Cardiac muscle cell (in vitro differentiated cells and primary cell): ENCODE measurements at regions not wholly inside any gene's neighbourhood (a gene's known extent, or its start where the extent isn't known, plus 50 kb on each side); places are given as distances from the start of the nearest gene placed in this dataset.

ENCODE experiments used
- DNase-seq, 2 donors: peaks; one replicate each; pipeline versions ENCODE4 v3.0.0 to v3.0.0-alpha.2; 2010 to 2017; ENCODE audit warnings: low read depth in 1 of 2, low spot score in 1 of 2
- H3K27ac ChIP-seq: fragments of 200-600 bp; sonication (generic); 2 replicates; pipeline ENCODE4 v1.5.1; 2016
- H3K27me3 ChIP-seq: fragments of 200-600 bp; sonication (generic); 2 replicates; pipeline ENCODE4 v1.6.0; 2016; ENCODE audit warnings: control low read depth
- H3K36me3 ChIP-seq: fragments of 200-600 bp; sonication (generic); 2 replicates; pipeline ENCODE4 v1.5.1; 2016; ENCODE audit warnings: control low read depth
- H3K4me1 ChIP-seq: fragments of 200-600 bp; sonication (generic); 2 replicates; pipeline ENCODE4 v1.8.1; 2017; ENCODE audit warnings: low read depth, mild to moderate bottlenecking, mixed run types
- H3K4me3 ChIP-seq: fragments of 200-600 bp; sonication (generic); 2 replicates; pipeline ENCODE4 v1.5.1; 2016; ENCODE audit warnings: mild to moderate bottlenecking
- H3K9me3 ChIP-seq: fragments of 200-600 bp; sonication (generic); 2 replicates; pipeline ENCODE4 v1.5.1; 2017; ENCODE audit warnings: low read depth, mild to moderate bottlenecking, control low read depth
- CTCF ChIP-seq: IDR thresholded peaks from 2 replicates; pipeline ENCODE4 v1.5.1; 2012; ENCODE audit warnings: low read depth, mild to moderate bottlenecking, low read length

- Histone ChIP-seq H3K27me3 (no peaks in the 10 kb centered on the region), H3K4me3 (no peak overlapping the region), H3K9me3 (no peaks in the 10 kb centered on the region), H3K27ac (no peak overlapping the region), H3K36me3 (no peaks in the 10 kb centered on the region), H3K4me1 (peaks cover 6% of the 10 kb centered on the region)
- no peak for DNase-seq
- no peak for TF ChIP-seq CTCF
These were observed 144.6 kb upstream of the COL1A2 start for GRCh38 chr7:94250124-94250523.

GRCh38 chr7:94250987-94251386 lies 143.7 kb upstream of the COL1A2 start:
- no peaks in the 10 kb centered on the region for H3K27me3 ChIP-seq

GRCh38 chr7:94252124-94252523 lies 142.6 kb upstream of the COL1A2 start:
- H3K27me3 ChIP-seq, result no peaks in the 10 kb centered on the region
- H3K9me3 ChIP-seq, result no peaks in the 10 kb centered on the region
- H3K36me3 ChIP-seq, result no peaks in the 10 kb centered on the region
- DNase-seq, result no peak
- H3K4me3 ChIP-seq, result no peak overlapping the region
- H3K4me1 ChIP-seq, result peaks cover 7% of the 10 kb centered on the region
- TF ChIP-seq CTCF, result no peak
- no peak overlapping the region for H3K27ac ChIP-seq

More at GRCh38 chr7:94250987-94251386, 143.7 kb upstream of the COL1A2 start:
- peaks cover 6% of the 10 kb centered on the region for H3K4me1 ChIP-seq
- H3K36me3 ChIP-seq, result no peaks in the 10 kb centered on the region
- H3K9me3 ChIP-seq, result no peaks in the 10 kb centered on the region
- DNase-seq, result no peak
- no peak overlapping the region for H3K4me3 ChIP-seq
- no peak overlapping the region for H3K27ac ChIP-seq
- TF ChIP-seq CTCF, result no peak

GRCh38 chr7:94252971-94253370 lies 141.7 kb upstream of the COL1A2 start:
- DNase-seq, result peak; percentile 37 to 41
- peaks cover 9% of the 10 kb centered on the region for H3K4me1 ChIP-seq
- H3K27ac ChIP-seq, result no peak overlapping the region
- TF ChIP-seq CTCF, result no peak
- no peaks in the 10 kb centered on the region for H3K36me3 ChIP-seq
- no peaks in the 10 kb centered on the region for H3K9me3 ChIP-seq
- H3K4me3 ChIP-seq, result no peak overlapping the region
- H3K27me3 ChIP-seq, result no peaks in the 10 kb centered on the region

GRCh38 chr7:94253686-94254085 lies 141.0 kb upstream of the COL1A2 start:
- Histone ChIP-seq H3K4me3 (no peak overlapping the region), H3K9me3 (no peaks in the 10 kb centered on the region), H3K27ac (no peak overlapping the region), H3K36me3 (no peaks in the 10 kb centered on the region), H3K4me1 (peaks cover 15% of the 10 kb centered on the region), H3K27me3 (no peaks in the 10 kb centered on the region)
- TF ChIP-seq CTCF, result no peak
- DNase-seq, result no peak
